Lung (tissue), 11 donors: ENCODE measurements at regions not wholly inside any gene's neighbourhood (a gene's known extent, or its start where the extent isn't known, plus 50 kb on each side); places are given as distances from the start of the nearest gene placed in this dataset.
"Not testable (repeated sequence)": the region's sequence is repeated elsewhere in the genome, so short reads cannot be mapped to it uniquely, and the experiment has no call there.

Experiments used
- ATAC-seq: fragments of 200-7000 bp; cut with Tn5 transposase; one replicate; pipeline ENCODE4 v1.9.1; 2020; ENCODE audit warnings: moderate number of reproducible peaks; ENCODE audit not compliant: insufficient read depth, low FRiP score
- DNase-seq, 3 donors: peaks; one replicate each; pipeline ENCODE4 v3.0.0-alpha.2; 2013 to 2017
- H3K27ac ChIP-seq, 2 donors: one replicate each; pipeline ENCODE4 v1.5.1; 2013; ENCODE audit warnings: mild to moderate bottlenecking in 2 of 2, moderate library complexity in 2 of 2, control low read depth in 1 of 2, inconsistent platforms in 1 of 2, low read depth in 1 of 2, low read length in 1 of 2
- H3K27me3 ChIP-seq, 3 donors: one replicate each; pipeline ENCODE4 v1.5.1; 2013; ENCODE audit warnings: low read length in 2 of 3; ENCODE audit not compliant: control insufficient read depth in 3 of 3, insufficient read depth in 3 of 3
- H3K36me3 ChIP-seq, 4 donors: one replicate each; pipeline ENCODE4 v1.5.1; 2013; ENCODE audit warnings: low read length in 4 of 4, mild to moderate bottlenecking in 1 of 4, moderate library complexity in 1 of 4; ENCODE audit not compliant: control insufficient read depth in 4 of 4, insufficient read depth in 4 of 4
- H3K4me1 ChIP-seq, 5 donors: one replicate each; pipeline ENCODE4 v1.5.1; 2013; ENCODE audit warnings: low read length in 5 of 5, mild to moderate bottlenecking in 2 of 5, moderate library complexity in 1 of 5; ENCODE audit not compliant: control insufficient read depth in 5 of 5, insufficient read depth in 5 of 5
- H3K4me3 ChIP-seq: one replicate; pipeline ENCODE4 v1.5.1; 2013; ENCODE audit warnings: mild to moderate bottlenecking, control low read depth, moderate library complexity
- H3K9ac ChIP-seq, 2 donors: one replicate each; pipeline ENCODE4 v1.5.1; 2013; ENCODE audit warnings: low read length in 2 of 2, control low read depth in 1 of 2; ENCODE audit not compliant: insufficient read depth in 1 of 2
- H3K9me3 ChIP-seq, 4 donors: one replicate each; pipeline ENCODE4 v1.5.1; 2013; ENCODE audit warnings: low read length in 3 of 4, mild to moderate bottlenecking in 1 of 4, moderate library complexity in 1 of 4; ENCODE audit not compliant: control insufficient read depth in 4 of 4, insufficient read depth in 3 of 4
- CTCF ChIP-seq: IDR thresholded peaks from 2 replicates; pipeline ENCODE4 v1.5.1; 2012; ENCODE audit warnings: mild to moderate bottlenecking; ENCODE audit errors: control extremely low read depth, extremely low read depth
- WGBS, 2 donors: extraction: QIAGEN DNeasy Blood & Tissue Kit; methylation state at CpG; one replicate each; pipeline ENCODE4 v1.1.7; 2013; 5-methylcytosine and 5-hydroxymethylcytosine counted together
- donor health status: control.
- donor health status: control.
- donor health status: Bipolar disorder and iron deficiency.
- donor health status: healthy.
- donor health status: DM: yes; HTN: yes; CAD: no.

- Histone ChIP-seq H3K36me3 (no peaks in the 10 kb centered on the region), H3K27ac (no peak overlapping the region), H3K4me1 (peaks cover 0 to 2% (median 0%) of the 10 kb centered on the region in 5 donors), H3K9me3 (peaks cover 0 to 17% (median 1%) of the 10 kb centered on the region in 4 donors), H3K9ac (no peak overlapping the region), H3K4me3 (no peak overlapping the region), H3K27me3 (no peaks in the 10 kb centered on the region)
- no peak for DNase-seq
- no peak for ATAC-seq
- TF ChIP-seq CTCF = no peak
These were observed 183.4 kb downstream of the FBXO4 start for GRCh38 chr5:42108468-42108867.

- no peak overlapping the region for H3K4me3 ChIP-seq
- no peak for TF ChIP-seq CTCF
- ATAC-seq (no peak), DNase-seq (no peak)
- 65 to 76% methylated on average over 3 of the region's 3 CpGs for WGBS, 2 donors
- H3K9me3 ChIP-seq = peaks cover 0 to 17% (median 1%) of the 10 kb centered on the region in 4 donors
- H3K4me1 ChIP-seq = peaks cover 0 to 2% (median 0%) of the 10 kb centered on the region in 5 donors
- no peaks in the 10 kb centered on the region for H3K27me3 ChIP-seq
- no peak overlapping the region for H3K27ac ChIP-seq
- H3K9ac ChIP-seq = no peak overlapping the region
- H3K36me3 ChIP-seq = no peaks in the 10 kb centered on the region
These were observed 184.0 kb downstream of the FBXO4 start for GRCh38 chr5:42109006-42109572.

- ATAC-seq, DNase-seq, H3K9me3 ChIP-seq, H3K36me3 ChIP-seq, H3K9ac ChIP-seq, H3K4me3 ChIP-seq, H3K27ac ChIP-seq, H3K4me1 ChIP-seq, H3K27me3 ChIP-seq: not testable (repeated sequence)
- WGBS, 2 donors = 79 to 86% methylated on average over 3 of the region's 3 CpGs
These were observed 190.6 kb downstream of the FBXO4 start for GRCh38 chr5:42115721-42116120.

GRCh38 chr5:42120070-42120469 is 195.0 kb downstream of the FBXO4 start:
- no peaks in the 10 kb centered on the region for H3K4me1 ChIP-seq
- ATAC-seq = no peak

More at GRCh38 chr5:42120070-42120469, 195.0 kb downstream of the FBXO4 start:
- DNase-seq = no peak
- H3K9ac ChIP-seq = no peak overlapping the region
- no peak for TF ChIP-seq CTCF
- H3K36me3 ChIP-seq = no peaks in the 10 kb centered on the region
- H3K27me3 ChIP-seq = no peaks in the 10 kb centered on the region
- H3K9me3 ChIP-seq = peaks cover 0 to 3% (median 0%) of the 10 kb centered on the region in 4 donors
- H3K27ac ChIP-seq = no peak overlapping the region
- no peak overlapping the region for H3K4me3 ChIP-seq
